K562 (cell line): ENCODE measurements at regions not wholly inside any gene's neighbourhood (a gene's known extent, or its start where the extent isn't known, plus 50 kb on each side); places are given as distances from the start of the nearest gene placed in this dataset.

Source experiments
- ATAC-seq: fragments of 200-7000 bp; cut with Tn5 transposase; 3 replicates; pipeline ENCODE4 v1.9.1; 2020; ENCODE audit warnings: moderate library complexity
- BruUV-seq: library from RNA; stranded (reverse); fragments of 400-500 nt; replicated peaks from 2 replicates; lab custom pipeline; 2021; lab: Mats Ljungman, UMichigan
- CTCF ChIA-PET: fragments of 300-600 bp; formaldehyde crosslinking; extraction: SDS; loops from one replicate; lab custom pipeline; 2021; ENCODE audit warnings: low intra/inter-chr PET ratio; lab: Yijun Ruan, JAX
- POLR2A ChIA-PET: fragments of 300-600, 350-650 bp; sonication (Branson Sonifier 250); formaldehyde crosslinking; extraction: SDS; loops from one replicate; lab custom pipeline; 2021; ENCODE audit warnings: antibody characterized with exemption, inconsistent platforms; lab: Yijun Ruan, JAX
- DNase-seq, 4 experiments: peaks; one replicate each; pipeline versions ENCODE4 v3.0.0 to v3.0.0-alpha.2; 2011 to 2018; ENCODE audit warnings: low spot score in 3 of 4, mixed read lengths in 3 of 4; ENCODE audit errors: extremely low read depth in 1 of 4
- FAIRE-seq: peaks from 2 replicates; lab custom pipeline; 2011; peaks lifted over from hg19 to GRCh38; lab: Jason Lieb, UNC
- H2AFZ ChIP-seq: 2 replicates; pipeline ENCODE4 v1.6.0; 2011; ENCODE audit warnings: low read depth, low read length, control low read depth, inconsistent platforms
- H3K27ac ChIP-seq: fragments of 200-600 bp; 3 replicates; pipeline ENCODE4 v1.8.0; 2011; ENCODE audit warnings: low read depth, mild to moderate bottlenecking, control low read depth, inconsistent platforms, low read length, moderate library complexity, mixed read lengths; ENCODE audit errors: extremely low read depth
- H3K27me3 ChIP-seq, 2 experiments: fragments of 300-600 bp in 1 of 2; 2 replicates in 1 of 2; 3 replicates in 1 of 2; pipeline versions ENCODE4 v1.6.0 to v1.8.0; 2011; ENCODE audit warnings: inconsistent platforms in 2 of 2, low read length in 2 of 2, mild to moderate bottlenecking in 1 of 2, mixed read lengths in 1 of 2, moderate library complexity in 1 of 2; ENCODE audit not compliant: control insufficient read depth in 2 of 2, insufficient read depth in 2 of 2
- H3K36me3 ChIP-seq: fragments of 300-600 bp; 3 replicates; pipeline ENCODE4 v1.8.0; 2011; ENCODE audit warnings: mild to moderate bottlenecking, low read length, inconsistent platforms; ENCODE audit not compliant: control insufficient read depth, insufficient read depth
- H3K4me1 ChIP-seq, 2 experiments: fragments of 200-600 bp in 1 of 2; replicated peaks in 1 of 2; 2 replicates in 1 of 2; 3 replicates in 1 of 2; pipeline versions ENCODE4 v1.5.1 to v1.8.0; 2011; ENCODE audit warnings: inconsistent platforms in 2 of 2, low read length in 2 of 2, mild to moderate bottlenecking in 1 of 2, mixed read lengths in 1 of 2, moderate library complexity in 1 of 2; ENCODE audit not compliant: control insufficient read depth in 2 of 2, insufficient read depth in 2 of 2
- H3K4me2 ChIP-seq: 2 replicates; pipeline ENCODE4 v1.6.1; 2011; ENCODE audit warnings: low read length, control low read depth, inconsistent platforms, mixed read lengths; ENCODE audit not compliant: insufficient read depth
- H3K4me3 ChIP-seq: fragments of 200-600 bp; sonication (generic), shearing (Covaris generic); 2 replicates; pipeline ENCODE4 v1.5.1; 2016; ENCODE audit warnings: control low read depth, inconsistent platforms
- H3K79me2 ChIP-seq: fragments of 200-600 bp; 3 replicates; pipeline ENCODE4 v1.8.0; 2011; ENCODE audit warnings: low read length, inconsistent platforms; ENCODE audit not compliant: control insufficient read depth, insufficient read depth
- H3K9ac ChIP-seq, 2 experiments: 2 replicates each; pipeline versions ENCODE4 v1.6.0 to v1.6.1; 2011; ENCODE audit warnings: low read depth in 2 of 2, low read length in 2 of 2, control low read depth in 1 of 2, inconsistent platforms in 1 of 2, mild to moderate bottlenecking in 1 of 2, mixed read lengths in 1 of 2; ENCODE audit not compliant: insufficient read depth in 1 of 2
- H3K9me1 ChIP-seq: one replicate; pipeline ENCODE4 v1.6.0; 2011; ENCODE audit warnings: inconsistent platforms, mild to moderate bottlenecking, low read length, moderate library complexity; ENCODE audit not compliant: control insufficient read depth, insufficient read depth
- H3K9me3 ChIP-seq: replicated peaks from 2 replicates; pipeline ENCODE4 v1.5.1; 2011; ENCODE audit warnings: low read depth, low read length, inconsistent platforms; ENCODE audit not compliant: control insufficient read depth, insufficient read depth
- H4K20me1 ChIP-seq: replicated peaks from 2 replicates; pipeline ENCODE4 v1.6.1; 2011; ENCODE audit warnings: low read length, inconsistent platforms, mixed read lengths; ENCODE audit not compliant: control insufficient read depth, insufficient read depth
- CHD1 ChIP-seq: fragments of 200-600 bp; sonication (generic); IDR thresholded peaks from one replicate; pipeline ENCODE4 v1.6.1; 2012; ENCODE audit warnings: mild to moderate bottlenecking, moderate library complexity, low read length, inconsistent platforms
- CSDE1 ChIP-seq, 2 experiments: fragments of 450-650 bp; IDR thresholded peaks; 2 replicates each; pipeline ENCODE4 v1.6.1; 2016; ENCODE audit warnings: mild to moderate bottlenecking in 1 of 2
- E2F5 ChIP-seq: sonication (generic); formaldehyde crosslinking; IDR thresholded peaks from 2 replicates; pipeline ENCODE4 v1.8.0; 2022; ENCODE audit warnings: mild to moderate bottlenecking, missing genetic modification reagents
- MTA2 ChIP-seq: fragments of 450-650 bp; IDR thresholded peaks from 2 replicates; pipeline ENCODE4 v1.6.1; 2016; ENCODE audit warnings: low read depth
- NFIC ChIP-seq: fragments of 450-650 bp; IDR thresholded peaks from 2 replicates; pipeline ENCODE4 v1.6.1; 2017; ENCODE audit warnings: mild to moderate bottlenecking, inconsistent platforms
- NR2C2 ChIP-seq, 2 experiments: fragments of 200-800 bp in 1 of 2; sonication (Bioruptor generic) in 1 of 2; sonication (generic) in 1 of 2; formaldehyde crosslinking in 1 of 2; IDR thresholded peaks; 2 replicates each; pipeline versions ENCODE4 v1.6.1 to v1.8.0; 2016 to 2022; ENCODE audit warnings: mild to moderate bottlenecking in 1 of 2, missing compliant biosample characterization in 1 of 2, missing genetic modification characterization in 1 of 2, missing genetic modification reagents in 1 of 2
- THRA ChIP-seq: fragments of 450-650 bp; IDR thresholded peaks from 2 replicates; pipeline ENCODE4 v1.6.1; 2017; ENCODE audit warnings: mild to moderate bottlenecking, moderate library complexity
- ZFP1 ChIP-seq: fragments of 450-650 bp; formaldehyde crosslinking; IDR thresholded peaks from 2 replicates; pipeline ENCODE4 v1.4.0; 2020; ENCODE audit warnings: mild to moderate bottlenecking, mixed read lengths
- ZNF133 ChIP-seq: fragments of 250-450 bp; sonication (Bioruptor Pico); IDR thresholded peaks from 2 replicates; pipeline ENCODE4 v1.4.0; 2020; ENCODE audit warnings: mild to moderate bottlenecking
- ZNF324 ChIP-seq: fragments of 250-450 bp; sonication (Bioruptor Pico); IDR thresholded peaks from 2 replicates; pipeline ENCODE4 v1.4.0; 2020; ENCODE audit warnings: mild to moderate bottlenecking
- ZNF778 ChIP-seq: fragments of 450-650 bp; formaldehyde crosslinking; IDR thresholded peaks from 2 replicates; pipeline ENCODE4 v1.4.0; 2020; ENCODE audit warnings: mild to moderate bottlenecking, moderate library complexity
- WGBS: fragments of 100-300 bp; shearing (Covaris generic); methylation state at CpG from one replicate; pipeline ENCODE4 v1.1.6; 2016; ENCODE audit warnings: low coverage, mixed read lengths; ENCODE audit not compliant: insufficient coverage; ENCODE audit errors: missing lambda C conversion rate; 5-methylcytosine and 5-hydroxymethylcytosine counted together
- in situ Hi-C: fragments of 300-500 bp; cut with MboI; formaldehyde crosslinking; loops from 4 replicates; pipeline ENCODE4 v1.15.0; 2018; ENCODE audit warnings: inconsistent platforms, mixed read lengths
- intact Hi-C: fragments of 100-400 bp; cut with micrococcal nuclease; formaldehyde crosslinking; loops from 2 replicates; pipeline ENCODE4 v1.14.2; 2022
- TF ChIP-seq, protein P1 (sequence below): fragments of 200-800 bp; sonication (Bioruptor generic); IDR thresholded peaks from 2 replicates; pipeline ENCODE4 v1.6.1; 2016; ENCODE audit warnings: missing genetic modification characterization, missing compliant biosample characterization

GRCh38 chr7:82617156-82617555 is 173.6 kb upstream of the CACNA2D1 start:
- H2AFZ ChIP-seq = no peak overlapping the region
- in situ Hi-C loops = no loop called here
- no peaks in the 10 kb centered on the region for H4K20me1 ChIP-seq

More at GRCh38 chr7:82617156-82617555, 173.6 kb upstream of the CACNA2D1 start:
- no TSS peak for BruUV-seq
- POLR2A ChIA-PET = interaction anchor here (0.5 kb wide), 1 partner anchor 8 kb away, joined by 3 read pairs; no protein-coding TSS in a partner anchor
- ATAC-seq (no peak), DNase-seq (no peak), FAIRE-seq (no peak)
- no peaks in the 10 kb centered on the region for H3K9me3 ChIP-seq
- no peak overlapping the region for H3K9ac ChIP-seq
- no peaks in the 10 kb centered on the region for H3K4me1 ChIP-seq
- no peak overlapping the region for H3K4me2 ChIP-seq
- no peaks in the 10 kb centered on the region for H3K36me3 ChIP-seq
- TF ChIP-seq NR2C2 (CRISPR knock-in tag; IDR thresholded peaks at IDR 0.05) (no peak), NR2C2 (tag; IDR thresholded peaks at IDR 0.05) (no peak), NFIC (no peak), MTA2 (no peak), E2F5 (CRISPR knock-in tag) (no peak), ZNF133 (CRISPR knock-in tag) (no peak), ZNF778 (CRISPR knock-in tag) (no peak), ZFP1 (CRISPR knock-in tag) (no peak), THRA (no peak), CHD1 (no peak), CSDE1 (IDR thresholded peaks at IDR 0.05) (no peak), ZNF324 (no peak)
- TF ChIP-seq, protein P1, sequence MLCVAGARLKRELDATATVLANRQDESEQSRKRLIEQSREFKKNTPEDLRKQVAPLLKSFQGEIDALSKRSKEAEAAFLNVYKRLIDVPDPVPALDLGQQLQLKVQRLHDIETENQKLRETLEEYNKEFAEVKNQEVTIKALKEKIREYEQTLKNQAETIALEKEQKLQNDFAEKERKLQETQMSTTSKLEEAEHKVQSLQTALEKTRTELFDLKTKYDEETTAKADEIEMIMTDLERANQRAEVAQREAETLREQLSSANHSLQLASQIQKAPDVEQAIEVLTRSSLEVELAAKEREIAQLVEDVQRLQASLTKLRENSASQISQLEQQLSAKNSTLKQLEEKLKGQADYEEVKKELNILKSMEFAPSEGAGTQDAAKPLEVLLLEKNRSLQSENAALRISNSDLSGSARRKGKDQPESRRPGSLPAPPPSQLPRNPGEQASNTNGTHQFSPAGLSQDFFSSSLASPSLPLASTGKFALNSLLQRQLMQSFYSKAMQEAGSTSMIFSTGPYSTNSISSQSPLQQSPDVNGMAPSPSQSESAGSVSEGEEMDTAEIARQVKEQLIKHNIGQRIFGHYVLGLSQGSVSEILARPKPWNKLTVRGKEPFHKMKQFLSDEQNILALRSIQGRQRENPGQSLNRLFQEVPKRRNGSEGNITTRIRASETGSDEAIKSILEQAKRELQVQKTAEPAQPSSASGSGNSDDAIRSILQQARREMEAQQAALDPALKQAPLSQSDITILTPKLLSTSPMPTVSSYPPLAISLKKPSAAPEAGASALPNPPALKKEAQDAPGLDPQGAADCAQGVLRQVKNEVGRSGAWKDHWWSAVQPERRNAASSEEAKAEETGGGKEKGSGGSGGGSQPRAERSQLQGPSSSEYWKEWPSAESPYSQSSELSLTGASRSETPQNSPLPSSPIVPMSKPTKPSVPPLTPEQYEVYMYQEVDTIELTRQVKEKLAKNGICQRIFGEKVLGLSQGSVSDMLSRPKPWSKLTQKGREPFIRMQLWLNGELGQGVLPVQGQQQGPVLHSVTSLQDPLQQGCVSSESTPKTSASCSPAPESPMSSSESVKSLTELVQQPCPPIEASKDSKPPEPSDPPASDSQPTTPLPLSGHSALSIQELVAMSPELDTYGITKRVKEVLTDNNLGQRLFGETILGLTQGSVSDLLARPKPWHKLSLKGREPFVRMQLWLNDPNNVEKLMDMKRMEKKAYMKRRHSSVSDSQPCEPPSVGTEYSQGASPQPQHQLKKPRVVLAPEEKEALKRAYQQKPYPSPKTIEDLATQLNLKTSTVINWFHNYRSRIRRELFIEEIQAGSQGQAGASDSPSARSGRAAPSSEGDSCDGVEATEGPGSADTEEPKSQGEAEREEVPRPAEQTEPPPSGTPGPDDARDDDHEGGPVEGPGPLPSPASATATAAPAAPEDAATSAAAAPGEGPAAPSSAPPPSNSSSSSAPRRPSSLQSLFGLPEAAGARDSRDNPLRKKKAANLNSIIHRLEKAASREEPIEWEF (CRISPR knock-in tag) = no peak
- no peaks in the 10 kb centered on the region for H3K27me3 ChIP-seq
- no peak overlapping the region for H3K4me3 ChIP-seq
- H3K27ac ChIP-seq = no peak overlapping the region
- H3K9me1 ChIP-seq = no peaks in the 10 kb centered on the region
- intact Hi-C loops = no loop called here
- CTCF ChIA-PET = no interaction called here
- WGBS = 0% methylated on average over 1 of the region's 1 CpG
- H3K79me2 ChIP-seq = no peaks in the 10 kb centered on the region
